ENCODE measurements at regions not wholly inside any gene's neighbourhood (a gene's known extent, or its start where the extent isn't known, plus 50 kb on each side); places are given as distances from the start of the nearest gene placed in this dataset.
"Not testable (repeated sequence)": the region's sequence is repeated elsewhere in the genome, so short reads cannot be mapped to it uniquely, and the experiment has no call there.

DNA sequence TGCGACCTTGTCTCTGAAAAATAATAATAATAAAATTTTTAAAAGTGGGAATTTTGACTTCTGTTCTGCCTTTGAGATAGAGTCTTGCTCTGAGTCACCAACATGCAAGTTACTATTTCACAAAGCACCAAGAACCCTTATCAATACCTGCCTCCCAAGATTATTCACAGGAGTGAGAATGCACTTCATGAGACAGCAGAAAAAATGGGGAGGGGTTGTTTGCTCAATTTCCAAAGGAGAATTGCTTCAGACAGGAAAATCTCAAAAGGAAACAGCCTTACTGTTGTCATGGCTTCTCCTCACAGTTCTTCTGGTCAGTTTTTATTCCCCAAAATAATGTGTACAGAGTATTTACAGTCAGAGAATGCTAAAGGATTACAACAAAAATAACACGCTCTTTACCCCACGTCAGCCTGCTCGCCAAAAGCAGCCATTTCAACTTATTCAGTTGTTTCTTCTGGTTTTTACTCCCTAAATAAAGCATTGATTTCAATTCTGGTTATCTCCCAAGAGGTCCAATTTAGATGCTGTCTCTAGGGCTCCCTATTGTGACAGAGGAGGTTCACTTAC, 89.0 kb downstream of the PPCDC start:
- no peak for DNase-seq (ENCODE audit: low read depth)
- TF ChIP-seq, protein P1, sequence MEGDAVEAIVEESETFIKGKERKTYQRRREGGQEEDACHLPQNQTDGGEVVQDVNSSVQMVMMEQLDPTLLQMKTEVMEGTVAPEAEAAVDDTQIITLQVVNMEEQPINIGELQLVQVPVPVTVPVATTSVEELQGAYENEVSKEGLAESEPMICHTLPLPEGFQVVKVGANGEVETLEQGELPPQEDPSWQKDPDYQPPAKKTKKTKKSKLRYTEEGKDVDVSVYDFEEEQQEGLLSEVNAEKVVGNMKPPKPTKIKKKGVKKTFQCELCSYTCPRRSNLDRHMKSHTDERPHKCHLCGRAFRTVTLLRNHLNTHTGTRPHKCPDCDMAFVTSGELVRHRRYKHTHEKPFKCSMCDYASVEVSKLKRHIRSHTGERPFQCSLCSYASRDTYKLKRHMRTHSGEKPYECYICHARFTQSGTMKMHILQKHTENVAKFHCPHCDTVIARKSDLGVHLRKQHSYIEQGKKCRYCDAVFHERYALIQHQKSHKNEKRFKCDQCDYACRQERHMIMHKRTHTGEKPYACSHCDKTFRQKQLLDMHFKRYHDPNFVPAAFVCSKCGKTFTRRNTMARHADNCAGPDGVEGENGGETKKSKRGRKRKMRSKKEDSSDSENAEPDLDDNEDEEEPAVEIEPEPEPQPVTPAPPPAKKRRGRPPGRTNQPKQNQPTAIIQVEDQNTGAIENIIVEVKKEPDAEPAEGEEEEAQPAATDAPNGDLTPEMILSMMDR (IDR thresholded peaks at IDR 0.05; ENCODE audit: control insufficient read depth, insufficient read depth, low read depth, low read length, missing control alignments), result no peak
- no peak overlapping the region for H3K4me3 ChIP-seq (ENCODE audit: control insufficient read depth, low read depth, low read length)

DNA sequence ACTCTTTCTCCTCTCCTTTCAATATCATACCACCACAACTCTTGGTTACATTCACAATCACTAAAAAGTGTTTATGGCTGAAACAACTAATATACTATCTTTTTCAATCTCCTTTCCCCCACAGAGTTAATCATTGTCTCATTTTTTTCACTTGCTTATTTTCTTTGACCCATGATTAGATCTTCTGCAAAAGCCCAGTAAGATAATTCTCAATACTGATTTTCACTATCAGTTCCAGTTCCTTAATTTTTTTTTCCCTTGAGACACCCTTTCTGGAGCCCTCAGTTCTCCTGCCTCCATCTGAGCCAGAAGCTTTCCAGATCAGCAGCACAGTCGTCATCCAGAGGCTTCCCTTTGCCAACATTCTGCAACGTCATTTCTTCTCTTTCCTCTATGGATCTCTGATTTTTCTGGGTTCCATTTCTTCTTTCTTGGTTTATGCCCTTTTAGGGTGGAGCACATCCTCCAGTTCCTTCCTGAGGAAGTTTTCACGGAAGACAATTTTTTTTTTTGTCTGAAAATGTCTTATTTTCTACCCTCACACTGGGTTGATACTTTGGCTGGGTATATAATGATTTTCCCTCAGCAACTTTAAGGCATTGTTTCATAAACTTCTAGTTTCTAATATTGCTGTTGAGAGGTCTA, 88.7 kb upstream of the C15orf39 start:
- TF ChIP-seq, protein P1 (IDR thresholded peaks at IDR 0.05; ENCODE audit: control insufficient read depth, insufficient read depth, low read depth, low read length, missing control alignments), result no peak
- DNase-seq (ENCODE audit: low read depth), result no peak
- H3K4me3 ChIP-seq (ENCODE audit: control insufficient read depth, low read depth, low read length), result no peak overlapping the region

DNA sequence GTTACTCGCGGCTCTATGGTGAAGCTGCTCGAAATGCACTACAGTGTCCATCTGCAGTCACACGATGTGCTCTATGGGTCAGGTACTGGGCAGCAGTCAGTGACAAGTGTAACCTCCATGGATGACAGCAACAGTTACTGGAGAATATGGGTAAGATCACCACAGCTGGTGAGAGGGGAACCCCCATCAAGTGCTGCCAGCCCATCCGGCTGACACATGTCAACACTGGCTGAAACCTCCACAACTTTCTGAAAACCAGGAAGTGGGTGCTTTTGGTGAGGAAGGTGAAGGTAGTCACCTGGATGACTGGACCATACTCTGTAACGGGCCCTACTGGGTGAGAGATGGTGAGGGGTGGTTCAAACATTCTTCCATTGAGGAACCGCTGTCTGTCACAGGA, 87.4 kb upstream of the C15orf39 start:
- DNase-seq (ENCODE audit: low read depth), result no peak
- no peak overlapping the region for H3K4me3 ChIP-seq (ENCODE audit: control insufficient read depth, low read depth, low read length)
- TF ChIP-seq, protein P1 (IDR thresholded peaks at IDR 0.05; ENCODE audit: control insufficient read depth, insufficient read depth, low read depth, low read length, missing control alignments), result no peak

DNA sequence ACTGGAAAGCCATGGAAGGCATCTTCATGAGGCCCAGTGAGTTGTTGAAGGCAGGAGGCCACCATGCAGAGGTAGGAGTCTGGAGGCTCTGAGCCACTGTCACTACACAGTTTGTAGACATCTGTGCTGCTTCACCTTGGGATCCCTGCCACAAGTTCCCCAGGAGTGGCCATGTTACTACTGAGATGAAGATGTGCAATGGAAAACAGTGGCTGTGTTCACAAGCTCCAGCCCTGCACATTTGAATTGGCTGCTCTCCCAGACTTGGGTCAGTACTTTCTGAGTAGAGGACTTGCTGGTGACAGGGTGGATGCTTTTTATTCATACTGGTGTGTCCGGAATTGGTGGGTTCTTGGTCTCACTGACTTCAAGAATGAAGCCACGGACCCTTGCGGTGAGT, 86.9 kb upstream of the C15orf39 start:
- DNase-seq (ENCODE audit: low read depth), result no peak
- TF ChIP-seq, protein P1 (IDR thresholded peaks at IDR 0.05; ENCODE audit: control insufficient read depth, insufficient read depth, low read depth, low read length, missing control alignments), result no peak
- no peak overlapping the region for H3K4me3 ChIP-seq (ENCODE audit: control insufficient read depth, low read depth, low read length)

DNA sequence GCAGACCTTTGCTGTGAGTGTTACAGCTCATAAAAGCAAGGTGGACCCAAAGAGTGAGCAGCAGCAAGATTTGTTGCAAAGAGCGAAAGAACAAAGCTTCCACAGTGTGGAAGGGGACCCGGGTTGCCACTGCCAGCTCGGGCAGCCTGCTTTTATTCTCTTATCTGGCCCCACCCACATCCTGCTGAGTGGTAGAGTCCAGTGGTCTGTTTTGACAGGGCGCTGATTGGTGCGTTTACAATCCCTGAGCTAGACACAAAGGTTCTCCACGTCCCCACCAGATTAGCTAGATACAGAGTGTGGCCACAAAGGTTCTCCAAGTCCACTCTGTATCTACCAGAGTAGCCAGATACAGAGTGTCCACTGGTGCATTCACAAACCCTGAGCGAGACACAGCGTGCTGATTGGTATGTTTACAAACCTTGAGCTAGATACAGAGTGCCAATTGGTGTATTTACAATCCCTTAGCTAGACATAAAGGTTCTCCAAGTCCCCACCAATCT, 86.2 kb upstream of the C15orf39 start:
- not testable (repeated sequence) for H3K4me3 ChIP-seq (ENCODE audit: control insufficient read depth, low read depth, low read length); DNase-seq (ENCODE audit: low read depth)

DNA sequence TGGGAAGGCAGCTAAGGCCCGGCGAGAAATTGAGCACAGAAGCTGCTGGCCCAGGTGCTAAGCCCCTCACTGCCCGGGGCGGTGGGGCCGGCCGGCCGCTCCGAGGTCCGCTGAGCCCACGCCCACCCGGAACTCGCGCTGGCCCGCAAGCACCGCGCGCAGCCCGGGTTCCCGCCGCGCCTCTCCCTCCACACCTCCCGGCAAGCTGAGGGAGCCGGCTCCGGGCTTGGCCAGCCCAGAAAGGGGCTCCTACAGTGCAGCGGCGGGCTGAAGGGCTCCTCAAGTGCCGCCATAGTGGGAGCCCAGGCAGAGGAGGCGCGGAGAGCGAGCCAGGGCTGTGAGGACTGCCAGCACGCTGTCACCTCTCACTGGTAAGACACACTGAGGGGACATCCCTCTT, 85.5 kb upstream of the C15orf39 start:
- not testable (repeated sequence) for H3K4me3 ChIP-seq (ENCODE audit: control insufficient read depth, low read depth, low read length); DNase-seq (ENCODE audit: low read depth)

DNA sequence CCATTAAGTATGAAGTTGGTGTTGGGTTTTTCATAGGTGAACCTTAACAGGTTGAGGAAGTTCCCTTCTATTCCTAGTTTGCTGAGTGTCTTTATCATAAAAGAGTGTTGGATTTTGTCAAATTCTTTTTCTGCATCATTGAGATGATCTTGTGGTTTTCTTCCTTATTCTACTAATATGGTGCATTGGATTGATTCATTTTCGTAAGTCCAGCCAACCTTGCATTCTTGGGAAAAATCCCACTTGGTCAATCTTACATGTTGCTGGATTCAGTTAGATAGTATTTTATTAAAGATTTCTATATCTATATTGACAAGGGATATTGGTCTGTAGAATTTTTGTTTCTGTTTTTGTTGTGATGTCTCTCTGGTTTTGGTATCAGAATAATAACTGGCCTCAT, 83.7 kb upstream of the C15orf39 start:
- TF ChIP-seq, protein P1 (IDR thresholded peaks at IDR 0.05; ENCODE audit: control insufficient read depth, insufficient read depth, low read depth, low read length, missing control alignments), result no peak
- no peak overlapping the region for H3K4me3 ChIP-seq (ENCODE audit: control insufficient read depth, low read depth, low read length)
- no peak for DNase-seq (ENCODE audit: low read depth)

DNA sequence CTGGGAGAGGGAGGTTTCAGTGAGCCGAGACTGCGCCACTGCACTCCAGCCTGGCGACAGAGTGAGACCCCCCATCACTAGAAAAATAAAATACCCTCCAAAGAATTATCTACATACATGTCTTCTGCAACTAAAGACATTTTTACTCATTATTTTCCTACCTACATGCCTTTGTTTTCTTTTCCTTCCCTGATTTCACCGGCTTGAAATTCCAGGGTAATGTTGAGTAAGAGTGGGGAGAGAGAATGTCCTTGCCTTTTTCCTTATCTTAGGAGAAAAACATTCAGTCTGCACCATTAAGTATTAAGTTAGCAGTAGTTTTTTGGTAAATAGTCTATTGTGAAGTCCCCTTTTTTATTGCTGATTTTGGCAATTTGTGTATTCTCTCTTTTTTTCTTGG, 82.4 kb upstream of the C15orf39 start:
- DNase-seq (ENCODE audit: low read depth); H3K4me3 ChIP-seq (ENCODE audit: control insufficient read depth, low read depth, low read length): not testable (repeated sequence)
